K562 (cell line): ENCODE measurements at regions not wholly inside any gene's neighbourhood (a gene's known extent, or its start where the extent isn't known, plus 50 kb on each side); places are given as distances from the start of the nearest gene placed in this dataset.

Source experiments
- BRF2 ChIP-seq: IDR thresholded peaks from 3 replicates; pipeline ENCODE4 v1.6.1; 2011; ENCODE audit warnings: borderline replicate concordance, mild to moderate bottlenecking; ENCODE audit not compliant: insufficient read length, insufficient read depth
- CHD1 ChIP-seq: fragments of 200-600 bp; sonication (generic); IDR thresholded peaks from one replicate; pipeline ENCODE4 v1.6.1; 2012; ENCODE audit warnings: mild to moderate bottlenecking, moderate library complexity, low read length, inconsistent platforms
- CUX1 ChIP-seq: fragments of 200-800 bp; sonication (Bioruptor generic); IDR thresholded peaks from 2 replicates; pipeline ENCODE4 v1.6.1; 2016; ENCODE audit warnings: missing genetic modification characterization, missing compliant biosample characterization
- SMAD1 ChIP-seq: fragments of 150-350 bp; IDR thresholded peaks from 2 replicates; pipeline ENCODE4 v1.6.1; 2014; ENCODE audit warnings: low read length, low read depth; ENCODE audit not compliant: partially characterized antibody
- TFAM ChIP-seq: fragments of 250-450 bp; sonication (Bioruptor Pico); conservative IDR thresholded peaks from 2 replicates; pipeline ENCODE4 v1.5.0; 2021; ENCODE audit warnings: mild to moderate bottlenecking, moderate library complexity
- ZBED1 ChIP-seq: IDR thresholded peaks from 2 replicates; pipeline ENCODE4 v1.6.1; 2014
- ZNF592 ChIP-seq: fragments of 450-650 bp; IDR thresholded peaks from 2 replicates; pipeline ENCODE4 v1.6.1; 2017; ENCODE audit warnings: antibody characterized with exemption, mild to moderate bottlenecking
- TF ChIP-seq, protein P1 (sequence below): fragments of 250-450 bp; sonication (Bioruptor Pico); IDR thresholded peaks from 2 replicates; pipeline ENCODE4 v1.5.0; 2020; ENCODE audit warnings: mild to moderate bottlenecking, borderline replicate concordance
- TF ChIP-seq, protein P2 (sequence below): fragments of 250-450 bp; sonication (Bioruptor Pico); IDR thresholded peaks from 2 replicates; pipeline ENCODE4 v1.5.0; 2021; ENCODE audit warnings: mild to moderate bottlenecking, borderline replicate concordance

DNA sequence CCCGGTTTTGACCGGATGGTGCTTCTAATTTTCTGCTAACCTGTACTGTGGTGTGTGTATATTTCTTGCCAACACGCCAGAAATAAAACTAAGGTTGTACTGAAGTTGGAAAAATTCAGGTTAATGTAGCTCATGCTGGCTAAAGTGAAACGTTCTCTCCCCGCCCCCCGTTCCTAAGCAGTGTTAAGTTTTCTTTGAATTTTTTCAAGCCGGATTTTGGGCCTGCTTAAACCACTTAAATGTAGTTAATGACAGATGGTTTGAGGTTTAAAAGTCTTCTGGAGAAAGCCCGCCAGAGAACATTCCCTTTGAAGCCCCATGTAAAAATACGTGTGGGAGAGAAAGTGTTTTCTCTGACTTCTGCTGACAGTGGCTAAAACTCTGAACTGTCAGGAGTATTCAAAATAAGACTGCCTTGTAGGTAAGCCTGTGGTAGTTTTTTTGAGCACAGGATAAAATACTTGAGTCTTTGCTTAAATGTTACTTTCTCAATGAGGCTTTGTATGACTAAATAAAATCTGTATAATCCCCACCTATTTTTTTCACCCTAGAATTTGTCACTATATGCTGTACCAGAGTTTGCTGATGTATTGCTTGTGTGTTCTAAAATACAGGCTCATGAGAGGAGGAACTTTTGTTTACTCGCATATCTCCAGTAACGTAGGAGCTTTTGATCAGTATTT lies 101.3 kb downstream of the OR2B2 start (continued):
- TF ChIP-seq ZNF592 (no peak), ZBED1 (peak; percentile 50; the same call in 1 of the 2 replicates), SMAD1 (no peak), BRF2 (no peak), TFAM (CRISPR knock-in tag) (no peak), CHD1 (no peak), CUX1 (no peak)
- TF ChIP-seq, protein P1, sequence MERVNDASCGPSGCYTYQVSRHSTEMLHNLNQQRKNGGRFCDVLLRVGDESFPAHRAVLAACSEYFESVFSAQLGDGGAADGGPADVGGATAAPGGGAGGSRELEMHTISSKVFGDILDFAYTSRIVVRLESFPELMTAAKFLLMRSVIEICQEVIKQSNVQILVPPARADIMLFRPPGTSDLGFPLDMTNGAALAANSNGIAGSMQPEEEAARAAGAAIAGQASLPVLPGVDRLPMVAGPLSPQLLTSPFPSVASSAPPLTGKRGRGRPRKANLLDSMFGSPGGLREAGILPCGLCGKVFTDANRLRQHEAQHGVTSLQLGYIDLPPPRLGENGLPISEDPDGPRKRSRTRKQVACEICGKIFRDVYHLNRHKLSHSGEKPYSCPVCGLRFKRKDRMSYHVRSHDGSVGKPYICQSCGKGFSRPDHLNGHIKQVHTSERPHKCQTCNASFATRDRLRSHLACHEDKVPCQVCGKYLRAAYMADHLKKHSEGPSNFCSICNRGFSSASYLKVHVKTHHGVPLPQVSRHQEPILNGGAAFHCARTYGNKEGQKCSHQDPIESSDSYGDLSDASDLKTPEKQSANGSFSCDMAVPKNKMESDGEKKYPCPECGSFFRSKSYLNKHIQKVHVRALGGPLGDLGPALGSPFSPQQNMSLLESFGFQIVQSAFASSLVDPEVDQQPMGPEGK (CRISPR knock-in tag), result no peak
- TF ChIP-seq, protein P2, sequence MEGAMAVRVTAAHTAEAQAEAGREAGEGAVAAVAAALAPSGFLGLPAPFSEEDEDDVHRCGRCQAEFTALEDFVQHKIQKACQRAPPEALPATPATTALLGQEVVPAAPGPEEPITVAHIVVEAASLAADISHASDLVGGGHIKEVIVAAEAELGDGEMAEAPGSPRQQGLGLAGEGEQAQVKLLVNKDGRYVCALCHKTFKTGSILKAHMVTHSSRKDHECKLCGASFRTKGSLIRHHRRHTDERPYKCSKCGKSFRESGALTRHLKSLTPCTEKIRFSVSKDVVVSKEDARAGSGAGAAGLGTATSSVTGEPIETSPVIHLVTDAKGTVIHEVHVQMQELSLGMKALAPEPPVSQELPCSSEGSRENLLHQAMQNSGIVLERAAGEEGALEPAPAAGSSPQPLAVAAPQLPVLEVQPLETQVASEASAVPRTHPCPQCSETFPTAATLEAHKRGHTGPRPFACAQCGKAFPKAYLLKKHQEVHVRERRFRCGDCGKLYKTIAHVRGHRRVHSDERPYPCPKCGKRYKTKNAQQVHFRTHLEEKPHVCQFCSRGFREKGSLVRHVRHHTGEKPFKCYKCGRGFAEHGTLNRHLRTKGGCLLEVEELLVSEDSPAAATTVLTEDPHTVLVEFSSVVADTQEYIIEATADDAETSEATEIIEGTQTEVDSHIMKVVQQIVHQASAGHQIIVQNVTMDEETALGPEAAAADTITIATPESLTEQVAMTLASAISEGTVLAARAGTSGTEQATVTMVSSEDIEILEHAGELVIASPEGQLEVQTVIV (CRISPR knock-in tag), result no peak
